GM12878 (cell line): ENCODE measurements at regions not wholly inside any gene's neighbourhood (a gene's known extent, or its start where the extent isn't known, plus 50 kb on each side); places are given as distances from the start of the nearest gene placed in this dataset.

Source experiments
- ATAC-seq: fragments of 200-7000 bp; cut with Tn5 transposase; 3 replicates; pipeline ENCODE4 v1.9.1; 2020; ENCODE audit warnings: mild to moderate bottlenecking, moderate library complexity
- BruUV-seq: library from RNA; stranded (reverse); fragments of 400-500 nt; replicated peaks from 2 replicates; lab custom pipeline; 2021; lab: Mats Ljungman, UMichigan
- CTCF ChIA-PET: fragments of 300-600 bp; sonication (Branson Sonifier 250); formaldehyde crosslinking; extraction: SDS; loops from one replicate; lab custom pipeline; 2021; ENCODE audit warnings: inconsistent platforms; lab: Yijun Ruan, JAX
- POLR2A ChIA-PET: fragments of 350-600 bp; formaldehyde crosslinking; extraction: SDS; loops from one replicate; lab custom pipeline; 2021; ENCODE audit warnings: inconsistent platforms; lab: Charles Lee
- RAD21 ChIA-PET: fragments of 300-600 bp; sonication (Branson Sonifier 250); formaldehyde crosslinking; loops from one replicate; lab custom pipeline; 2023; ENCODE audit warnings: antibody characterized with exemption; ENCODE audit not compliant: unreplicated experiment; lab: Charles Lee
- SMC1A ChIA-PET: fragments of 300-600 bp; sonication (Branson Sonifier 250); formaldehyde crosslinking; loops from one replicate; lab custom pipeline; 2023; ENCODE audit not compliant: unreplicated experiment, uncharacterized antibody; lab: Charles Lee
- DNase-seq: peaks from one replicate; pipeline ENCODE4 v3.0.0-alpha.2; 2011; ENCODE audit warnings: low read depth, low spot score
- FAIRE-seq: peaks from 3 replicates; lab custom pipeline; 2011; peaks lifted over from hg19 to GRCh38; lab: Jason Lieb, UNC
- H2AFZ ChIP-seq: 2 replicates; pipeline ENCODE4 v1.6.0; 2011; ENCODE audit warnings: low read depth, low read length, control low read depth; ENCODE audit not compliant: control insufficient read depth
- H3K27ac ChIP-seq: 2 replicates; pipeline ENCODE4 v1.5.1; 2011; ENCODE audit warnings: control low read depth; ENCODE audit not compliant: control insufficient read depth, insufficient read depth
- H3K27me3 ChIP-seq, 2 experiments: replicated peaks in 1 of 2; 2 replicates each; pipeline versions ENCODE4 v1.6.0 to v1.6.1; 2011; ENCODE audit warnings: low read length in 1 of 2; ENCODE audit not compliant: control insufficient read depth in 2 of 2, insufficient read depth in 2 of 2
- H3K36me3 ChIP-seq, 2 experiments: 2 replicates each; pipeline ENCODE4 v1.5.1; 2011; ENCODE audit warnings: low read length in 1 of 2; ENCODE audit not compliant: control insufficient read depth in 2 of 2, insufficient read depth in 2 of 2
- H3K4me1 ChIP-seq: 2 replicates; pipeline ENCODE4 v1.6.1; 2011; ENCODE audit warnings: mild to moderate bottlenecking, low read length, moderate library complexity, mixed read lengths; ENCODE audit not compliant: control insufficient read depth, insufficient read depth
- H3K4me2 ChIP-seq: 2 replicates; pipeline ENCODE4 v1.6.0; 2011; ENCODE audit warnings: control low read depth; ENCODE audit not compliant: control insufficient read depth, insufficient read depth
- H3K4me3 ChIP-seq: fragments of 200-600 bp; sonication (generic); 2 replicates; pipeline ENCODE4 v1.5.1; 2016
- H3K79me2 ChIP-seq: 2 replicates; pipeline ENCODE4 v1.6.0; 2011; ENCODE audit warnings: low read length; ENCODE audit not compliant: control insufficient read depth, insufficient read depth
- H3K9ac ChIP-seq: 2 replicates; pipeline ENCODE4 v1.8.0; 2011; ENCODE audit warnings: low read length, control low read depth, mixed read lengths; ENCODE audit not compliant: control insufficient read depth, insufficient read depth
- H3K9me3 ChIP-seq: replicated peaks from 3 replicates; pipeline ENCODE4 v1.5.1; 2011; ENCODE audit warnings: mild to moderate bottlenecking, low read length; ENCODE audit not compliant: control insufficient read depth, insufficient read depth
- H4K20me1 ChIP-seq: 2 replicates; pipeline ENCODE4 v1.6.0; 2011; ENCODE audit not compliant: control insufficient read depth, insufficient read depth
- ETV6 ChIP-seq, 2 experiments: fragments of 450-650 bp in 1 of 2; IDR thresholded peaks in 1 of 2; conservative IDR thresholded peaks in 1 of 2; 2 replicates each; pipeline ENCODE4 v1.6.1; 2014; ENCODE audit warnings: antibody characterized with exemption in 1 of 2, borderline replicate concordance in 1 of 2, low read depth in 1 of 2, mild to moderate bottlenecking in 1 of 2, moderate library complexity in 1 of 2
- GABPA ChIP-seq: IDR thresholded peaks from 2 replicates; pipeline ENCODE4 v1.6.1; 2014; ENCODE audit warnings: antibody characterized with exemption, low read depth, mild to moderate bottlenecking, inconsistent platforms
- HDGF ChIP-seq: fragments of 450-650 bp; IDR thresholded peaks from 2 replicates; pipeline ENCODE4 v1.6.1; 2016; ENCODE audit warnings: antibody characterized with exemption
- IKZF1 ChIP-seq: fragments of 450-650 bp; conservative IDR thresholded peaks from 2 replicates; pipeline ENCODE4 v1.6.1; 2017; ENCODE audit warnings: antibody characterized with exemption, mild to moderate bottlenecking
- KDM1A ChIP-seq: fragments of 200-600 bp; sonication (generic); IDR thresholded peaks from 2 replicates; pipeline ENCODE4 v1.6.1; 2016; ENCODE audit warnings: borderline replicate concordance
- MLLT1 ChIP-seq: fragments of 450-650 bp; IDR thresholded peaks from 2 replicates; pipeline ENCODE4 v1.6.1; 2016; ENCODE audit warnings: mild to moderate bottlenecking
- NR2F1 ChIP-seq: fragments of 450-650 bp; conservative IDR thresholded peaks from 2 replicates; pipeline ENCODE4 v1.6.1; 2017; ENCODE audit warnings: mild to moderate bottlenecking
- RFX5 ChIP-seq: IDR thresholded peaks from 2 replicates; pipeline ENCODE4 v1.6.1; 2011; ENCODE audit warnings: low read depth, low read length, improper control_type of control experiment
- SMAD1 ChIP-seq: fragments of 450-650 bp; IDR thresholded peaks from 2 replicates; pipeline ENCODE4 v1.6.1; 2018; ENCODE audit warnings: mild to moderate bottlenecking, low read depth; ENCODE audit not compliant: partially characterized antibody
- STAT1 ChIP-seq: fragments of 450-650 bp; conservative IDR thresholded peaks from 2 replicates; pipeline ENCODE4 v1.6.1; 2014; ENCODE audit warnings: antibody characterized with exemption, mild to moderate bottlenecking
- YBX1 ChIP-seq: fragments of 450-650 bp; IDR thresholded peaks from 2 replicates; pipeline ENCODE4 v1.6.1; 2016; ENCODE audit warnings: antibody characterized with exemption
- ZBTB40 ChIP-seq: fragments of 450-650 bp; IDR thresholded peaks from 2 replicates; pipeline ENCODE4 v1.6.1; 2016; ENCODE audit warnings: mild to moderate bottlenecking, moderate library complexity, borderline replicate concordance
- ZZZ3 ChIP-seq: IDR thresholded peaks from 2 replicates; pipeline ENCODE4 v1.6.1; 2011; ENCODE audit warnings: low read depth; ENCODE audit not compliant: control insufficient read depth, insufficient read length
- WGBS: methylation state at CpG from one replicate; pipeline ENCODE4 v1.1.6; 2016; ENCODE audit warnings: low lambda C conversion rate; ENCODE audit not compliant: insufficient replicate concordance, insufficient coverage; ENCODE audit errors: missing lambda C conversion rate; 5-methylcytosine and 5-hydroxymethylcytosine counted together
- in situ Hi-C: fragments of 300-500 bp; cut with MboI; formaldehyde crosslinking; loops from 9 replicates; pipeline ENCODE4 v1.14.3; 2018; ENCODE audit warnings: mixed read lengths
- intact Hi-C: fragments of 100-400 bp; cut with micrococcal nuclease; formaldehyde crosslinking; loops from one replicate; pipeline ENCODE4 v1.14.2; 2022; ENCODE audit not compliant: unreplicated experiment

GRCh38 chr15:95377258-95377852 lies 953.1 kb upstream of the NR2F2 start (continued):
- TF ChIP-seq ZBTB40 (no peak), NR2F1 (no peak), SMAD1 (no peak)
- TF ChIP-seq, all 136 proteins: peak for 0

GRCh38 chr15:95394186-95395067 lies 936.1 kb upstream of the NR2F2 start:
- Histone ChIP-seq H4K20me1 (no peaks in the 10 kb centered on the region), H3K27ac (no peak overlapping the region), H3K9ac (no peak overlapping the region), H3K9me3 (no peaks in the 10 kb centered on the region), H3K4me2 (no peak overlapping the region), H3K36me3 (no peaks in the 10 kb centered on the region), H3K4me1 (no peaks in the 10 kb centered on the region), H2AFZ (no peak overlapping the region), H3K79me2 (no peaks in the 10 kb centered on the region), H3K27me3 (no peaks in the 10 kb centered on the region), H3K4me3 (no peak overlapping the region)
- intact Hi-C loops = no loop called here
- FAIRE-seq (no peak), DNase-seq (no peak), ATAC-seq (no peak)
- POLR2A ChIA-PET = no interaction called here
- in situ Hi-C loops = no loop called here
- BruUV-seq = no TSS peak
- WGBS = 35% methylated on average over 8 of the region's 8 CpGs
- RAD21 ChIA-PET = interaction anchor here (1.3 kb wide), 1 partner anchor 11 kb away, joined by 3 read pairs; no protein-coding TSS in a partner anchor
- TF ChIP-seq RFX5 = no peak
- TF ChIP-seq MLLT1 = no peak
- TF ChIP-seq KDM1A = no peak
- no peak for TF ChIP-seq ZZZ3
- TF ChIP-seq IKZF1 = no peak
- TF ChIP-seq GABPA = no peak
- no peak for TF ChIP-seq STAT1
- TF ChIP-seq HDGF = no peak
- no peak for TF ChIP-seq YBX1
- TF ChIP-seq ETV6 (conservative IDR thresholded peaks at IDR 0.05 in 1 of 2, IDR thresholded peaks at IDR 0.05 in 1 of 2; ENCODE audit: borderline replicate concordance in 1 of 2, low read depth in 1 of 2) = no peak
- SMC1A ChIA-PET = interaction anchor here (1.3 to 1.7 kb wide), 2 partner anchors 16 to 314 kb away, joined by 3 to 6 read pairs; no protein-coding TSS in a partner anchor
- CTCF ChIA-PET = no interaction called here
